Erythroblast (primary cell): ENCODE measurements at regions not wholly inside any gene's neighbourhood (a gene's known extent, or its start where the extent isn't known, plus 50 kb on each side); places are given as distances from the start of the nearest gene placed in this dataset.

Experiments used
- GATA1 ChIP-seq: IDR thresholded peaks from 2 replicates; pipeline ENCODE4 v1.6.1; 2011; ENCODE audit warnings: low read depth, mild to moderate bottlenecking, control low read depth, low read length, moderate library complexity
- POLR2A ChIP-seq: IDR thresholded peaks from 2 replicates; pipeline ENCODE4 v1.6.1; 2011; ENCODE audit warnings: mild to moderate bottlenecking, low read length

- TF ChIP-seq POLR2A = no peak
- no peak for TF ChIP-seq GATA1
Observed at GRCh38 chr9:75699017-75699416, 191.5 kb upstream of the PCSK5 start.
